Sigmoid colon (tissue), 6 donors: ENCODE measurements at regions not wholly inside any gene's neighbourhood (a gene's known extent, or its start where the extent isn't known, plus 50 kb on each side); places are given as distances from the start of the nearest gene placed in this dataset.

Experiments used
- DNase-seq: peaks from one replicate; pipeline ENCODE4 v3.0.0-alpha.2; 2019
- H3K27ac ChIP-seq, 4 donors: fragments of 200-600 bp; sonication (generic); one replicate each; pipeline ENCODE4 v1.5.1; 2016 to 2019; ENCODE audit warnings: mild to moderate bottlenecking in 1 of 4
- H3K27me3 ChIP-seq, 3 donors: fragments of 200-600 bp; sonication (generic); one replicate each; pipeline ENCODE4 v1.5.1; 2019; ENCODE audit warnings: mild to moderate bottlenecking in 1 of 3
- H3K36me3 ChIP-seq, 4 donors: fragments of 200-600 bp; sonication (generic); one replicate each; pipeline ENCODE4 v1.5.1; 2016 to 2019
- H3K4me1 ChIP-seq, 4 donors: fragments of 200-600 bp; sonication (generic); one replicate each; pipeline ENCODE4 v1.5.1; 2017 to 2019
- H3K4me3 ChIP-seq, 4 donors: fragments of 200-600 bp; sonication (generic); one replicate each; pipeline ENCODE4 v1.5.1; 2017 to 2019; ENCODE audit warnings: mild to moderate bottlenecking in 2 of 4, moderate library complexity in 1 of 4
- H3K9me3 ChIP-seq, 4 donors: fragments of 200-600 bp in 3 of 4; sonication (generic) in 3 of 4; one replicate each; pipeline versions ENCODE4 v1.5.1 to v1.6.1; 2013 to 2019
- EP300 ChIP-seq, 4 donors: sonication (generic); formaldehyde crosslinking; IDR thresholded peaks; one replicate each; pipeline ENCODE4 v1.6.1; 2017; ENCODE audit warnings: antibody characterized with exemption in 4 of 4
- POLR2A ChIP-seq, 2 donors: fragments of 450-650 bp; IDR thresholded peaks; one replicate each; pipeline ENCODE4 v1.6.1; 2016; ENCODE audit warnings: antibody characterized with exemption in 2 of 2, mild to moderate bottlenecking in 2 of 2, moderate library complexity in 2 of 2
- POLR2AphosphoS5 ChIP-seq, 4 donors: sonication (generic); formaldehyde crosslinking; IDR thresholded peaks; one replicate each; pipeline ENCODE4 v1.6.1; 2017; ENCODE audit warnings: antibody characterized with exemption in 4 of 4
- WGBS, 2 donors: extraction: QIAGEN DNeasy Blood & Tissue Kit; methylation state at CpG; one replicate each; pipeline ENCODE4 v1.1.7; 2013; 5-methylcytosine and 5-hydroxymethylcytosine counted together
- intact Hi-C: fragments of 100-400 bp; cut with DNase I; formaldehyde crosslinking; loops from one replicate; pipeline ENCODE4 v1.15.1; 2023
- TF ChIP-seq, protein P1 (sequence below), 4 experiments: fragments of 450-650 bp in 3 of 4; fragments of 200-600 bp in 1 of 4; IDR thresholded peaks; one replicate each; pipeline ENCODE4 v1.5.1; 2016 to 2019; ENCODE audit warnings: antibody characterized with exemption in 4 of 4, mild to moderate bottlenecking in 3 of 4, moderate library complexity in 2 of 4
- donor health status: healthy with polysubstance abuse.
- donor health status: healthy.

DNA sequence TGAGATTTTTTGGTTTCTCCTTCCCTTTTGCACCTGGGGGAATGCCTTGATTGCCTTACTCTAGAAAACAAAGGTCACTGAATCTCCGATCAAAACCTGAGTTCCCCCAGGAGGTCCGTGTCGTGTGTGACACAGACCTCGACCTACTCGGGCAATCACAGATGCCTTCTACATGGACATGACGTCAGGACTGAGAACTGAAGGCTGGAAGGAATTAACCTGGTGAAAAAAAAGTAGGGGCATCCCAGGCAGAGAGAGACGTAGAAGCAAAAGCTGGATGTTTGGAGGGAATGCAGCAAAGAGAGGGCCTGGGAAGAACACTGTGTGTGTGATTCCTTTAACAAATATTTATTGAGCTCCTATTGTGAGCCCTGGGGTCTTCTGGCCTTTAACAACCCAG lies 178.0 kb downstream of the PRDM2 start:
- 80 to 88% methylated on average over 7 of the region's 7 CpGs for WGBS, 2 donors

DNA sequence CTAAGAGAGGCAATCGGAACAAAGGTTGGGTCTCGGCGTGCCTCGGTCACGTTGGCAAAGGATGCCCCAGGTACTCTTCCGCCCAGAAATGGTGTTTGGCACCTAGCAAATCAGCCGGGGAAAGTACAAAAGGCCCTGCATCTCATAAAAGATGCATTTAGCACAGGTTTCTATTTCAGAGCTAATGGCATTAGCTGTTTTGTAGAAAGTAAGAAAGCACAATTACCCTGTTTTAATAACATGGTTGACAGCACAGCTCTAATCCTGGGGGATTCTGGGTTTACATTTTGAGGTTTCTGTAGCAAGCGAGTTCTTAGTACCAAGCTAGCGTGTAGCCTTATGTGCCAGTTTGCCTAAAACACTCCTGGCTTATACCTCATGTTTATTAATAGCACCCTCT lies 178.5 kb downstream of the PRDM2 start:
- intact Hi-C loops, result no loop called here
- Histone ChIP-seq H3K36me3 (no peaks in the 10 kb centered on the region), H3K27ac (no peak overlapping the region), H3K4me3 (no peak overlapping the region), H3K27me3 (no peaks in the 10 kb centered on the region), H3K4me1 (no peaks in the 10 kb centered on the region), H3K9me3 (no peaks in the 10 kb centered on the region)
- 88 to 91% methylated on average over 9 of the region's 9 CpGs for WGBS, 2 donors
- TF ChIP-seq POLR2A (IDR thresholded peaks at IDR 0.05), result no peak
- TF ChIP-seq, protein P1, sequence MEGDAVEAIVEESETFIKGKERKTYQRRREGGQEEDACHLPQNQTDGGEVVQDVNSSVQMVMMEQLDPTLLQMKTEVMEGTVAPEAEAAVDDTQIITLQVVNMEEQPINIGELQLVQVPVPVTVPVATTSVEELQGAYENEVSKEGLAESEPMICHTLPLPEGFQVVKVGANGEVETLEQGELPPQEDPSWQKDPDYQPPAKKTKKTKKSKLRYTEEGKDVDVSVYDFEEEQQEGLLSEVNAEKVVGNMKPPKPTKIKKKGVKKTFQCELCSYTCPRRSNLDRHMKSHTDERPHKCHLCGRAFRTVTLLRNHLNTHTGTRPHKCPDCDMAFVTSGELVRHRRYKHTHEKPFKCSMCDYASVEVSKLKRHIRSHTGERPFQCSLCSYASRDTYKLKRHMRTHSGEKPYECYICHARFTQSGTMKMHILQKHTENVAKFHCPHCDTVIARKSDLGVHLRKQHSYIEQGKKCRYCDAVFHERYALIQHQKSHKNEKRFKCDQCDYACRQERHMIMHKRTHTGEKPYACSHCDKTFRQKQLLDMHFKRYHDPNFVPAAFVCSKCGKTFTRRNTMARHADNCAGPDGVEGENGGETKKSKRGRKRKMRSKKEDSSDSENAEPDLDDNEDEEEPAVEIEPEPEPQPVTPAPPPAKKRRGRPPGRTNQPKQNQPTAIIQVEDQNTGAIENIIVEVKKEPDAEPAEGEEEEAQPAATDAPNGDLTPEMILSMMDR (IDR thresholded peaks at IDR 0.05), result no peak
- no peak for TF ChIP-seq EP300 (IDR thresholded peaks at IDR 0.05)
- TF ChIP-seq POLR2AphosphoS5 (IDR thresholded peaks at IDR 0.05), result no peak
- no peak for DNase-seq

More for the DNA sequence above, 178.0 kb downstream of the PRDM2 start:
- no peak for DNase-seq
- H3K27ac ChIP-seq, result no peak overlapping the region
- TF ChIP-seq EP300 (IDR thresholded peaks at IDR 0.05) (no peak), POLR2AphosphoS5 (IDR thresholded peaks at IDR 0.05) (no peak), POLR2A (IDR thresholded peaks at IDR 0.05) (no peak)
- TF ChIP-seq, protein P1 (IDR thresholded peaks at IDR 0.05), result no peak
- H3K4me3 ChIP-seq, result no peak overlapping the region
- H3K36me3 ChIP-seq, result no peaks in the 10 kb centered on the region
- intact Hi-C loops, result no loop called here
- H3K9me3 ChIP-seq, result no peaks in the 10 kb centered on the region
- no peaks in the 10 kb centered on the region for H3K27me3 ChIP-seq
- no peaks in the 10 kb centered on the region for H3K4me1 ChIP-seq

DNA sequence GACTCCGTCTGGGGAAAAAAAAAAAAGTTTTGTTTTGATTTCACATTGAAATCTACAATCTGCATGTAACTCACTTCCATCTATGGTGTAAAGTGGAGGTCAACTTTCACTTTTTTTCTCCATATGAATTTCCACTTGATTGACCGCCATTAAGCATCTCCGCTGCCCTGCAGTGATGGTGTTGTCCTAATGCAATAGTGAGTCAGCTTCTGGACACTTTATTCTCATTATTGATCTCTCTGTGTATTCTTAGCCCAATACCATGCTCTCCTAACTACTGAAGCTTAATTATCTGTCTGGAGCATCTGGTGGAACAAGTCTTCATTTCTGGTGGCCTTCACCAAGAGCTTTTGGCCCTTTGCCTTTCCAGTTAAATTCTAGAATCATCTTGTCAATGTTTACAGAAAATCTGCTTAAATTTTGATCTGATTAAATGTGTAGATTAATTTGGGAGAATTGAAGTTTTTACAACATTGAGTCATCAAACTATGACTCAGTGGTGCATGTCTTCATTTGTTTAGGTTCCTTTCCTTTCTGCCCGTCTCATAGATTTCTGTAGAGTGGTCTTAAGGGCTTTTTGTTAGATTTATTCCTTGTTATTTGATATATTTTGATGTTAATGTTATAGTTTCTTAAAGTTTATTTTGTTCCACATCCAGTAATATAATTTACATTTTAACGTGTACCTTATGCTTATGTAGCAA lies 181.5 kb downstream of the PRDM2 start:
- Histone ChIP-seq H3K36me3 (no peaks in the 10 kb centered on the region), H3K27ac (no peak overlapping the region), H3K4me3 (no peak overlapping the region), H3K4me1 (no peaks in the 10 kb centered on the region), H3K9me3 (no peaks in the 10 kb centered on the region), H3K27me3 (no peaks in the 10 kb centered on the region)
- DNase-seq, result no peak
- TF ChIP-seq POLR2A (IDR thresholded peaks at IDR 0.05) (no peak), POLR2AphosphoS5 (IDR thresholded peaks at IDR 0.05) (no peak), EP300 (IDR thresholded peaks at IDR 0.05) (no peak)
- TF ChIP-seq, protein P1 (IDR thresholded peaks at IDR 0.05), result no peak
- intact Hi-C loops, result no loop called here
- 84 to 86% methylated on average over 5 of the region's 5 CpGs for WGBS, 2 donors

DNA sequence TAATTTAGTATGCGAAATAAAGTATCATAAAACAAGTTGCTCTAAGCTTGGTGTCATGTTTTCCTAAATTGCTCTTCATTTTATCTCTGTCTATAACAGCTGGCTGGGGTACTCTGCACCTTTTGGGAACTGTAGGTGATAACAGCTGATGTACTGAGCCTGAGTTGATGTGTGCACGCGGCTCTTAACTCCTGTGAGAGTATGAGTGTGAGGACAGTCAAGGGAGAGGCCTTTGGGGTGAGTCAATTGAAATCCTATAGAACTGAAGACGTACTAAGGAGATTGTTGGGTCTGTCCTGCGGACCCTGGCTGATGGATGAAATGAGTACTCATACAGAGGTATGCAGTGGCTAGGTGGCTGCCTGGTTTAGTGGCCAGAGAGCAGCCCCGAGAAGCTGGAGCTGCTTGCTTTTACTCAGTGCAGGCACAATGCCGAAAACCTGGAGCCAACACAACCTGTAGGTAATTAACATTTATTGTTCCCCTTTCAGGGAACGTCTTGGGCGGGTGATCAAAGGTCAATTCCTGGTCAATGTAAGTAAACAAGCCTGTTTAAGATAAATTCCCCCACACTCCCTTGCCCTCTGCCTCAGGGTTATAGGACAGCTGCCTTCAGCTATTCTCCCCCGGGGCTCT lies 188.5 kb downstream of the PRDM2 start:
- TF ChIP-seq, protein P1 (IDR thresholded peaks at IDR 0.05), result no peak
- TF ChIP-seq EP300 (IDR thresholded peaks at IDR 0.05) (no peak), POLR2A (IDR thresholded peaks at IDR 0.05) (no peak), POLR2AphosphoS5 (IDR thresholded peaks at IDR 0.05) (no peak)
- intact Hi-C loops, result no loop called here
- Histone ChIP-seq H3K36me3 (no peaks in the 10 kb centered on the region), H3K9me3 (peaks cover 0 to 4% (median 0%) of the 10 kb centered on the region in 4 donors), H3K4me1 (peaks cover 0 to 11% (median 9%) of the 10 kb centered on the region in 4 donors), H3K27ac (no peak overlapping the region), H3K27me3 (peaks cover 13 to 57% (median 21%) of the 10 kb centered on the region in 3 donors), H3K4me3 (no peak overlapping the region)
- no peak for DNase-seq
- WGBS, 2 donors, result 11 to 31% methylated on average over 10 of the region's 10 CpGs
